ENCODE measurements at regions not wholly inside any gene's neighbourhood (a gene's known extent, or its start where the extent isn't known, plus 50 kb on each side); places are given as distances from the start of the nearest gene placed in this dataset.

GRCh38 chr3:161422171-161422700, 50.9 kb upstream of the SPTSSB start:
- FAIRE-seq (no peak), DNase-seq (ENCODE audit: low read depth) (no peak)
- Mint-ChIP-seq H3K36me3 (ENCODE audit: low read depth, unreplicated experiment) (no peaks in the 10 kb centered on the region), H3K9me3 (ENCODE audit: unreplicated experiment) (no peaks in the 10 kb centered on the region), H3K27ac (ENCODE audit: unreplicated experiment) (no peak overlapping the region), H3K4me1 (ENCODE audit: low read depth, unreplicated experiment) (peaks cover 6% of the 10 kb centered on the region), H3K4me3 (ENCODE audit: unreplicated experiment) (no peak overlapping the region), H3K27me3 (ENCODE audit: low read depth, unreplicated experiment) (no peaks in the 10 kb centered on the region)
- no peaks in the 10 kb centered on the region for H3K9me3 ChIP-seq (ENCODE audit: insufficient read depth, low read depth, low read length)
- no peaks in the 10 kb centered on the region for H3K79me2 ChIP-seq (ENCODE audit: insufficient read depth, low read length)
- H4K20me1 ChIP-seq (ENCODE audit: insufficient read depth, low read length) = no peaks in the 10 kb centered on the region
- H2AFZ ChIP-seq (ENCODE audit: low read depth, low read length) = no peak overlapping the region
- peaks cover 5% of the 10 kb centered on the region for H3K4me1 ChIP-seq (ENCODE audit: insufficient read depth, low read length)
- TF ChIP-seq EZH2 (IDR thresholded peaks at IDR 0.05; ENCODE audit: insufficient read depth, low read length) (no peak), CTCF (IDR thresholded peaks at IDR 0.05; ENCODE audit: insufficient read depth, low read depth, low read length) (no peak)
- no peak overlapping the region for H3K4me2 ChIP-seq (ENCODE audit: low read length)
- H3K4me3 ChIP-seq (ENCODE audit: insufficient read depth, low read depth, low read length) = no peak overlapping the region
- no peaks in the 10 kb centered on the region for H3K36me3 ChIP-seq (ENCODE audit: insufficient read depth, low read length)
- no peaks in the 10 kb centered on the region for H3K27me3 ChIP-seq (ENCODE audit: insufficient read depth, low read length)
- no peak overlapping the region for H3K27ac ChIP-seq (ENCODE audit: low read depth, low read length)
- H3K9ac ChIP-seq (ENCODE audit: low read length) = no peak overlapping the region
